Left lung (tissue), 4 donors: ENCODE measurements at regions not wholly inside any gene's neighbourhood (a gene's known extent, or its start where the extent isn't known, plus 50 kb on each side); places are given as distances from the start of the nearest gene placed in this dataset.

ENCODE experiments used
- ATAC-seq: fragments of 200-7000 bp; cut with Tn5 transposase; one replicate; pipeline ENCODE4 v1.9.1; 2020; ENCODE audit warnings: moderate library complexity
- DNase-seq, 4 donors: peaks; one replicate each; pipeline ENCODE4 v3.0.0-alpha.2; 2013 to 2020
- H3K27ac ChIP-seq, 2 donors: fragments of 200-600 bp; sonication (generic) in 1 of 2; one replicate each; pipeline versions ENCODE4 v1.5.0 to v1.8.0; 2020 to 2021
- H3K27me3 ChIP-seq, 2 donors: fragments of 200-600 bp; sonication (generic) in 1 of 2; one replicate each; pipeline versions ENCODE4 v1.5.0 to v1.8.0; 2020 to 2021
- H3K36me3 ChIP-seq, 2 donors: fragments of 200-600 bp; sonication (generic) in 1 of 2; one replicate each; pipeline versions ENCODE4 v1.5.0 to v1.8.0; 2020 to 2021
- H3K4me1 ChIP-seq, 2 donors: fragments of 200-600 bp; one replicate each; pipeline ENCODE4 v1.8.0; 2021
- H3K4me3 ChIP-seq, 2 donors: fragments of 200-600 bp; sonication (generic) in 1 of 2; one replicate each; pipeline versions ENCODE4 v1.5.0 to v1.8.0; 2020 to 2021; ENCODE audit warnings: mild to moderate bottlenecking in 1 of 2
- H3K9me3 ChIP-seq, 2 donors: fragments of 200-600 bp; sonication (generic) in 1 of 2; one replicate each; pipeline versions ENCODE4 v1.5.0 to v1.8.0; 2020 to 2021
- intact Hi-C, 2 donors: fragments of 100-400 bp; cut with DNase I; formaldehyde crosslinking; loops; one replicate each; pipeline versions ENCODE4 v1.11.2 to v1.14.2; 2022
- TF ChIP-seq, protein P1 (sequence below), 2 donors: fragments of 200-600 bp; sonication (generic) in 1 of 2; IDR thresholded peaks; one replicate each; pipeline versions ENCODE4 v1.5.0 to v1.8.0; 2021; ENCODE audit warnings: antibody characterized with exemption in 2 of 2
- donor health status: DM: no; HTN: yes; CAD: no.
- donor health status: DM: no; HTN: no; CAD: no.

DNA sequence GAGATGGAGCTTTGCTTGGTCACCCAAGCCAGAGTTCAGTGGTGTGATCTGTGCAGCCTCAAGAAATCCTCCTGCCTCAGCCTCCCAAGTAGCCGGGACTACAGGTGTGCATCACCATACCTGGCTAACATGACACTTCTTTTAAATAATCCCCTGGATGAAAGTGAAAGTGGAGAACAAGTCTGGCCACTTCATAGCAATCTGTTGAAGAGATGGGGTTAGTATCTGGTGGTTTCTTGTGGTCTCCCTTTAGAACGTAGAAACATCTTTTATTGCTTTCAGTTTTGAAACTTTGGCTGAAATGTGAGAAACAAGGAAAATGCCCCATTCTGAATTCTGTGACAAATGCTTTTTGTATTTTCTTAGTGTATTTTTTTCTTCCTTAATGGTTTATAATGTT is 452.5 kb upstream of the RIOK2 start:
- Histone ChIP-seq H3K36me3 (no peaks in the 10 kb centered on the region), H3K27me3 (no peaks in the 10 kb centered on the region), H3K4me1 (no peaks in the 10 kb centered on the region), H3K9me3 (peaks cover 0 to 2% of the 10 kb centered on the region in 2 donors), H3K27ac (no peak overlapping the region), H3K4me3 (no peak overlapping the region)
- intact Hi-C loops, result no loop called here
- ATAC-seq, result no peak
- TF ChIP-seq, protein P1, sequence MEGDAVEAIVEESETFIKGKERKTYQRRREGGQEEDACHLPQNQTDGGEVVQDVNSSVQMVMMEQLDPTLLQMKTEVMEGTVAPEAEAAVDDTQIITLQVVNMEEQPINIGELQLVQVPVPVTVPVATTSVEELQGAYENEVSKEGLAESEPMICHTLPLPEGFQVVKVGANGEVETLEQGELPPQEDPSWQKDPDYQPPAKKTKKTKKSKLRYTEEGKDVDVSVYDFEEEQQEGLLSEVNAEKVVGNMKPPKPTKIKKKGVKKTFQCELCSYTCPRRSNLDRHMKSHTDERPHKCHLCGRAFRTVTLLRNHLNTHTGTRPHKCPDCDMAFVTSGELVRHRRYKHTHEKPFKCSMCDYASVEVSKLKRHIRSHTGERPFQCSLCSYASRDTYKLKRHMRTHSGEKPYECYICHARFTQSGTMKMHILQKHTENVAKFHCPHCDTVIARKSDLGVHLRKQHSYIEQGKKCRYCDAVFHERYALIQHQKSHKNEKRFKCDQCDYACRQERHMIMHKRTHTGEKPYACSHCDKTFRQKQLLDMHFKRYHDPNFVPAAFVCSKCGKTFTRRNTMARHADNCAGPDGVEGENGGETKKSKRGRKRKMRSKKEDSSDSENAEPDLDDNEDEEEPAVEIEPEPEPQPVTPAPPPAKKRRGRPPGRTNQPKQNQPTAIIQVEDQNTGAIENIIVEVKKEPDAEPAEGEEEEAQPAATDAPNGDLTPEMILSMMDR (IDR thresholded peaks at IDR 0.05), result no peak
- DNase-seq, result no peak

DNA sequence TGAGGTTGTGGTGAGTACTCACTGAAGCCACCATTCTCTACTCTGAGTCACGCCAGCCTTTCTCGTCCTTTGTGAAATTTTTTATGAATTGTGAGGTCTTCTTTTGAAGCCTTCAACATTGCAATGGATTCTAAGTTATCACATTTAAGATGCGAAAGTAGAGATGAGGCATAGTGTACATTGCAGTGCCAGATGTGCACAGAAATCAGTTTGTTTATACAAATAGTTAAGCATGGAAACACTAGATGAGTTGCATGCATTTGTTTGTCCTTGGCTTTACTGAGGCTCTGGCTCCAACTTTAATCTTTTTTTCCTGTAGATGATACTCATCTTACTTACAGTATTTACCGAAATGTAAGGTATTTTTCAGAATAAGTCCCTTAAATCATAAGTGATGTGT is 453.7 kb upstream of the RIOK2 start:
- Histone ChIP-seq H3K9me3 (no peaks in the 10 kb centered on the region), H3K36me3 (no peaks in the 10 kb centered on the region), H3K4me1 (no peaks in the 10 kb centered on the region), H3K27ac (no peak overlapping the region), H3K4me3 (no peak overlapping the region), H3K27me3 (no peaks in the 10 kb centered on the region)
- TF ChIP-seq, protein P1 (IDR thresholded peaks at IDR 0.05), result no peak
- no peak for ATAC-seq
- intact Hi-C loops, result no loop called here
- no peak for DNase-seq

DNA sequence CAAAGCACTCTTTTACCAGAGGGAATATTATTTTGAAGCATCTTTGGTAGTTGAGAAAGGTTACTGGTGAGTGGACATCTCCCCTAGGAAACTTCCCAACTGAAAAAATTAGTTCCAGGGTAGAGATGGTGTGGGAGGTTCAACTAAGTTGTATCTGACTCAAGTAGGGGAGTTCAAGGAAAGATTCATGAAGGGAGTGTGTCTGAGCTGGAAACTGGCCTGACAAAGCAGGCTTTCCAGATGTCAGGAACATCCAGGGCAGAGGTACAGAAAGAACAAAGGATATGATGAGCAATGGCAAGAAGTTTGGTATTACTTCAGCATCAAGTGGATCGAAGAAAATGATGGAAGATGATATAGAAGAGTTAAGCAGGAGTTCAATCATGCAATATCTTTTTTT is 458.0 kb upstream of the RIOK2 start:
- ATAC-seq, result no peak
- DNase-seq, result no peak
- Histone ChIP-seq H3K36me3 (no peaks in the 10 kb centered on the region), H3K4me3 (no peak overlapping the region), H3K9me3 (peaks cover 0 to 6% of the 10 kb centered on the region in 2 donors), H3K4me1 (no peaks in the 10 kb centered on the region), H3K27ac (no peak overlapping the region), H3K27me3 (no peaks in the 10 kb centered on the region)
- TF ChIP-seq, protein P1 (IDR thresholded peaks at IDR 0.05), result no peak
- intact Hi-C loops, result no loop called here

DNA sequence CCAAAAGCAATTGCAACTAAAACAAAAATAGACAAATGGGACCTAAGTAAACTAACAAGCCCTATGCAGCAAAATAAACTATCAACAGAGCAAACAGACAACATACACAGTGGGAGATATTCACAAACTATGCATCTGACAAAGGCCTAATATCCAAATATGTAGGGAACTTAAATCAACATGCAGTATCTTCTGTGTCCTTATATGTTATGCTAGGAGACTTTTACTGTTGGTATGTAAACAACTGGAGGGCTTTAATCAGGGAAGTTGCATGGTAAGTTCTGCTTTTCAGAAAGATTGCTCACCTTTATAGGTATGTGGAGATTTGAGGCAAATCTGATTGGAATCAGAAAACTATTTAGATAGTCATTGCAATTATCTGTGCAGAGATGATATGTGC is 461.2 kb upstream of the RIOK2 start:
- ATAC-seq (no peak), DNase-seq (no peak)
- Histone ChIP-seq H3K36me3 (no peaks in the 10 kb centered on the region), H3K4me1 (no peaks in the 10 kb centered on the region), H3K9me3 (peaks cover 0 to 14% of the 10 kb centered on the region in 2 donors), H3K4me3 (no peak overlapping the region), H3K27me3 (no peaks in the 10 kb centered on the region), H3K27ac (no peak overlapping the region)
- intact Hi-C loops, result no loop called here
- TF ChIP-seq, protein P1 (IDR thresholded peaks at IDR 0.05), result no peak

DNA sequence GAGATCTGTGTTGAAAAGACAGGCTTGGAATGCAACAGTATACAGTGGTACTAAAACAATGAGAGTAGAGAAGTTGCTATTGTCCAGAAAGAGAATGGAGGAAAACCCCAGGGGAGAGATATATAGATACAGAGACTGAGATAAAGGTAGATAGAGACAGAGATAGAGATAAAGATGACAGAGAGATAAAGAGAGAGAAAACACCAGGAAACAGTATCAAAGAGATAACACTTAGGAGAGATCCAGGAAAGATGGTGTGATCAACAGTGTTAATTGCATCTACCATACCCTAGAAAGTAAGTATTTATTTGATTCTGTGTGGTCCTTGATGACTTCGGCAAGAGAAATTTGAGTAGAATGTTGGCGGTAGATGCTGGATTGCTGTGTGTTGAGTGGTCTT is 461.8 kb upstream of the RIOK2 start:
- ATAC-seq (no peak), DNase-seq (no peak)
- Histone ChIP-seq H3K27ac (no peak overlapping the region), H3K27me3 (no peaks in the 10 kb centered on the region), H3K4me3 (no peak overlapping the region), H3K36me3 (no peaks in the 10 kb centered on the region), H3K4me1 (no peaks in the 10 kb centered on the region), H3K9me3 (peaks cover 0 to 14% of the 10 kb centered on the region in 2 donors)
- intact Hi-C loops, result no loop called here
- TF ChIP-seq, protein P1 (IDR thresholded peaks at IDR 0.05), result no peak
